ENCODE measurements at regions not wholly inside any gene's neighbourhood (a gene's known extent, or its start where the extent isn't known, plus 50 kb on each side); places are given as distances from the start of the nearest gene placed in this dataset.

DNA sequence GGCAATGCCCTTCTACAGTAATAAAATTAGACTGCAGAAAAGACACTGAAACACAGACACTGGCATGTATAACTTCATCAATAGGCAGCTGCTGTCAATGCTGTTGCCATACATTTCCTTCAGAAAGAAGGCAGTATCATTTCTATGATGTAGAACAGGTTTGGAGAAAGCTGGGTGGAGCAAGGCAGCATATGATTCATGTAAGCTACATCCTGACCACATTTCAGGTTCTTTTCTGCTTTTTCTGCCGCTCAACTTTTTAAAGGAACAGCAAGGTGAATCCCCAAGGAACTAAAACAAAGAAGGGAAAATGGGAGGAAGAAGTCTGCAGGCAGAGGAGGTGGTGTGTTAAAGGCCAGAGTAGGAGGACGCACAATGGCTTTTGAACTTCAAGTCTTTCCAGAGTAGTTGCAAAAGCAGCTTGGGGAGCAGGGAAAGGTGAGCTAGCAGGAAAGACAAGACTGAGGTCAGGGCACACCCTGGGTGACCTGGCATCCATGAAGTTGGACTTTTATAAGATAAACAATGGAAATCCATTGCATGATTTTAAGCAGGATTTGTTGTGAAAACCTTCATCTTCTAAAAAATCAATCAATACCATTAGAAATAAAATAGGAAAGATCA is 142.1 kb downstream of the MED10 start:
- no peak for DNase-seq (ENCODE audit: low read depth)

DNA sequence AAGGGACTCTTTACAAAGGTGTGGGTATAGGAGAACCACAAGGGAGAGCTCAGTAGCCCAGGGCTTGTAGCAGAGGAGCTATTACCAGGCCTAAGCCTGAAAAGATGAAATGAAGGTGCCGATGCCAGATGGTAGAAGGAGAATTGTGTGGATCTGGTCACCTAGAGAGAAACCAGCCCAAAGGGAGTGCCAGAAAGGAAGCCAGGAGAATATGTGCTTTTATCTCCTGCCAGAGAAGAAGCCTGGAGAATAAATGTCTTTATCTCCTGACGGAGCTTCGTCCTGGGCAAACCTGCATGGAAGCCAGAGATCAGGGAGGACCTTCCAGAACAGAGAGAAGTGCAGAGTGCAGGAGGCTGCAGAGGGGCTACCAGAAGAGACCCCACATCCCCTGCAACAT is 142.6 kb downstream of the MED10 start:
- no peak for DNase-seq (ENCODE audit: low read depth)

DNA sequence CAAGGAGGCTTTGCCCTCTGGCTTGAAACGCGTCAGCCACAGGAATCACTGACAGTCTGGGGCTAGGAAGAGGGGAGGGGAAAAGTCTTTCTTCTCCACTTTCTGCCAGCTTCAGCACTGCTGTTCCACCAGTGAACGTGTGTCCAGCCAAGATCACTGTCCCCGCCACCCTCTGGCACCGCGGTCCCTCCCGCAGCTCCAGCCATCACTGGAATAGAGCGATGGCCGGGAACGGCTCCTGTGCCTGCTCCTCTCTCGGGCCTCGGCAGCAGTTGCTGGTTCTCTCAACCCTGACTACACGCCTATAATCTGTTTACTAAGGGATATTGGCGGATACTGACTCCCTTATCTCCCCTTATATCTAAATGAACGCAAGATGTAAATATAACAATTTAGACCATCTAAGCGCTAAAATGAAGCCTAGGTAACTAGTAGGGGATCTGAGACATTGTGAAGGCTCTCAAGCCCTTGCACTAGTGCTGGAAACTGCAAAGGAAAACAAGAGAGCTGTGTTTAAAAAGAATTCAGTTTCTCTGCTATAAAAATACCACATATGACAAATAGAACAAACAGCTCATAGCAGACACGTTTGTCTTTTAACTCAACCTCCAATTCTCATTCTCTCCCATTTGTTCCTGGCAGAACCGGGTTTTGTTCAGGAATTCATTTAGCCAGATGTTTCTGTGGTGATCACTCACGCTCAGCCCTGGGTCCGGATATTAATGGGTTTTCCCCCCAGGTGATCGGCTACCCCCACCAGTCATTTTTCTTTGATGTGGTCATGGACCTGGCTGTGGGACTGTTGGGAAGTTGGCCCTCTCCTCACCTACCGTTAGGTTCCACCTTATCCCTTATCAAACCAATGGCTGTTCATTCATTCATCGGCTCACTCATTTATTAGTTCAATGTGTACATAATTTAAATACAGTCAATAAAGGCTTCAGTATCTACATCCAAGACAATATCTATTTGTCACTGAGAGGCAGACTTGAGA is 149.8 kb downstream of the MED10 start:
- DNase-seq (ENCODE audit: low read depth), result no peak

DNA sequence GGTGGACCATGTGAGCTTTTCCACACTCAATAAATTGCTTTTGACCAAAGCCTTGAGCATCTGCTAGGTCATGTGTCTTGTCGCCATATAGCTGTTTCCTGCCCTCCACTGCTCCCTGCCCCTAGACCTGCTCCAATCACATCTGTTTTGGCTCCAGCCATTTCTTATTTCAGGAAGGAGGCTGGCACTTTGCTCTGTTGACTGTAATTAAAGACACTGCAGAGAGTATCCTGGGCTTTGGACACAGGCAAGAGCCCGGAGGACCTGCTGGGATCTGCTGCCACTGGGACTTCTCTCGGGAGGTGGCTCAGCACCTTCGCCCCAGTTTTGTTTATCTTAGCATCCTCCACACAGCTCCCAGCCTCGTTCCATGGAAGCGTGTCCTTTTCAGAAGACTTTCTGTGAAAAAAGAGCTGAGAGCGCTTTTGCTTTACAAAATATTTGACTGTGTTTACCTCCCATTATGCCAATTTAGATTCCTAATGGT is 153.2 kb downstream of the MED10 start:
- DNase-seq (ENCODE audit: low read depth), result no peak

GRCh38 chr5:6224406-6224805 is 153.9 kb downstream of the MED10 start:
- no peak for DNase-seq (ENCODE audit: low read depth)

GRCh38 chr5:6222899-6223298 is 155.4 kb downstream of the MED10 start:
- DNase-seq (ENCODE audit: low read depth), result no peak

DNA sequence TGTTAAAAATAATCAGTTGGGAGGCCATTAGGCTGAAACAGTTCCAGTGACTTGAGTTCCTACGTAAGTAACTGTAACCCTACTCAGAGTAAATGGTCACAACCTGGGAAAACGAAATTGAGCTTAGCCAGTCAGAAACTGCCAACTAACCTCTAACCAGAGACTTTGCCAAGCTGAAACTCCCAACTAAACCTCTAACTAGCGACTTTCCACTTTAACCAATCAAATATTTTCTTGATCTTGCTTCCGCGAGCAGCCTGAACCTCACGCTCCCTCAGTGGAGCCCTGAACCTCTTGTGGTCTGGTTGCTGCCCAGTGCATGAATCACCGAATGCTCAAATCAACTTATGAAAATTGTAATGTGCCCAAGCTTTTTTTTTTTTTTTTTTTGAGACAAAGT is 156.2 kb downstream of the MED10 start:
- DNase-seq (ENCODE audit: low read depth), result peak; percentile 24

- no peak for DNase-seq (ENCODE audit: low read depth)
Measured at GRCh38 chr5:6221141-6221626, 157.2 kb downstream of the MED10 start.

DNA sequence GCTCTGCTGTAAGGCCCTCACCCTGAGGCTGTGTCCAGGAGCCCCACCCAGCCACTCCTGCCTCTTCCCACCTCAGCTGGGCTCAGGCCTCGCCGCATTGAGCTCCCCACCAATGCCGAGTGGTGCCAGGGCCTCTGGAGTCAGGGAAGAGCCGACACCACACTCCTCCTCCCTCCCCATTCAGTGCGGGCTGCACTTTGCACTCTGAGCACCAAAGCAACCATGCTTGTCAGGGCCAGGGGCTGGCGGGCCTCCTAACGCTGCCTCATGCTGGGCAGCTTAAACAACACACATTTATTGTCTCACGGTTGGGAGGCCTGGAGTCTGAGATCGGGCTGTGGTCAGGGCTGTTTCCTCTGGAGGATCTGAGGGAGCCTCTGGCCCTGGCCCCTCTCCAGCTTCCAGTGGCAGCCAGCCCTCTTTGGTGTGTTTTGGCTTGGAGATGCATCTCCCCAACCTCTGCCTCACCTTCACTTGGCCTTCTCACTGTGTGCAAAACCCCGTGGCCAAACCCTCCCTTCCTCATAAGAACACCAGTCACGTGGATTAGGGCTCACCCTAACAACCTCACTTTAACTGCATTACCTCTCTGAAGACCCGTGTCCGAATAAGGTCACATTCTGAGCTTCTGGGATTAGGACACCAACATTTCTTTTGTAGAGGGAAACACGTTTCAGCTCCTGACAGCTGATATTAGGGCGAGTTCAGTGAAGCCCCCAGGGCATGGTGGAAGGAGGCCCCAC is 157.8 kb downstream of the MED10 start:
- no peak for DNase-seq (ENCODE audit: low read depth)

DNA sequence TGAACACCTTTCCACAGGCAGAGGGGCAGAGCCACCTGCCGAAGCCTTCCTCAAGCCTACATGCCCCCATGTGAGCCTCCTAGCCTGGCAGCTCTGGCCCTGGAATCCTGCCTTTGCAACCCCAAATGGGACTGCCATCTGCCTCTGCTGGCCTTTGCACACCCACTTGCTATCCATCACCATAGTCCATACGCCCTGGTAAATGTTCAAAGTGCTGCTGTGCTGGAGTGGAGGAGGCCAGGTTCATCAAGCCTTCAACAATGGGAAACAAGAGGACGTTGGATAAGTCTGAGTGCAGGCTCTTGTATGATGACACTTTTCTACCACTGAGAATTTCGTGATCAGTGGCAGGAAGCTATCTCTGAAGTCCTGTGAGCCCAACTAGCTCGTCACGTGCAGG is 159.8 kb downstream of the MED10 start:
- DNase-seq (ENCODE audit: low read depth), result no peak

DNA sequence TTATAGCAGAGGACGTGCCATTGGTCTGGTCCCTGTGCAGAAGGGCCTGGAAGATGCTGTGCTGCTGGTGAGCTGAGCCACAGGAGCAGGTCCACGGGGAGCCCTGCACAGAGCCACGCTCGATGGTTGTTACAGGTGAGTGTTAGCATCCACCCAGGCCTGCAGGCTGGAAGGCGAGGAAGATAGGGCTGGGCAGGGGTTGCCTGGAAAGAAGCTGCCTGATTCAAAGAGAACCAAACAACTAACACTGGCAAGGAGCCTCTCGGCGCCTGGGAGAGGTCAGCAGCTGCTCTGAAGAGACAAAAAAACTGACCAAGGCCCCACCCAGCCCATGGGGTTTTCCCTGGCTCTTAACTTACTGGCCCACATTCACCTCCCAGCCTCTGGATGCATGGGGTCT is 160.2 kb downstream of the MED10 start:
- DNase-seq (ENCODE audit: low read depth), result no peak

- DNase-seq (ENCODE audit: low read depth), result no peak
Measured at GRCh38 chr5:6216471-6217075, 161.8 kb downstream of the MED10 start.

DNA sequence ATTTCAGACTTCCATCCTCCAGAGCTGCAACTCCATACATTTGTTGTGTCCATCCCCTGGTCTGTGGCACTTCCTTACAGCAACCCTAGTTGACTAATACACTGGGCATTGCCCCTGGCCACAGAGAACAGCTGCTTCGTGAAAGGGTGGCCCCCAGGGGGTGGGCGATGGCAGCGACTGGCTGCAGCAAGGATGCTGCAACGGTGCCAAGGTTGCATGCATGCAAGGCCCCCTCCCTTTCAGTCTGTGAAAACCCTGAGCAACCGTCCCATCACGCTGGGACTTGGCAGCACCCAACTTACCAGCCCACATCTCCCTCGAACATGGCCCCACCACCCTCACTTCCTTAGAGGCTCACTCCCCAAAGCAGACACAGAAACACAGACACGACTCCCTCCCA is 162.5 kb downstream of the MED10 start:
- DNase-seq (ENCODE audit: low read depth), result no peak

GRCh38 chr5:6212244-6212643 is 166.1 kb downstream of the MED10 start:
- DNase-seq (ENCODE audit: low read depth), result no peak

DNA sequence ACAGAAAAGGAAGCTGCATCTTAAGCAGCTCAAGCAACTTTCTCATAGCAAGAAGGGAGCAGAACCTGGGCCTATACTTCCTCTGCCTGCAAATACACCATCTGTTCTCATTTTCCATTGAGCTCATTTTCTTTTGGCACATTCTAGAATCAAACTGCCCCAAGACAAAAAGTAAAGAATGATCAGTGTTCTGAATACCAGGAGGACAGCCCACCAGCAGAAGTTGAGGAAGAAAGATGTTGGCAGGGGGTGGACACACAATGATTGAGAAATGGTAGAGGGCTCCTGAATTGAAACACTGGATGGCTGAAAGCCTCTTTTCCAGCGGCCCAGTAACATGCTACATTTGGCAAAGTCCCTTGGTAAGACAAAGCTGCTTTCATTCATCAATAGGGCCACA is 171.8 kb downstream of the MED10 start:
- no peak for DNase-seq (ENCODE audit: low read depth)

GRCh38 chr5:6202968-6203365 is 175.4 kb downstream of the MED10 start:
- no peak for DNase-seq (ENCODE audit: low read depth)

GRCh38 chr5:6202149-6202967 is 176.0 kb downstream of the MED10 start:
- no peak for DNase-seq (ENCODE audit: low read depth)

DNA sequence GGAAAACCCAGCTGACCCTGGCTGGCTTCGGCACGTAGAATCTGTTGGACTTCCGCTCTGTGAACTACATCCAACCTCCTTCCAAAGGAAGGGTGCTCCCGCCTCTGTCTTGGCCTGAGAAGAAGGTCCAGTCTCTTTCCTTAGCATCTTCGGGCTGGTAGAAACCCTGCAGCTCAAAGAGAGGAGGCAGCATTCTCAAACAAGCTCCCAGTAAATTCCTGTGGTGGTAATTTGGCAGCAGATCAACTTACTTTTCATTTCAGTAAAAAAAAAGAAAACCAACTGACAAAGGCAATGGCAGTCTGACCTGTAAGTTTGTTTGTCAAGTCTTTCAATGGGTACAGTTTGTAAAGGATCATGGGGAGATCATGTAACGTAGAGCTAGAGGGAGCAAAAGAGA is 176.7 kb downstream of the MED10 start:
- peak; percentile 22 for DNase-seq (ENCODE audit: low read depth)

DNA sequence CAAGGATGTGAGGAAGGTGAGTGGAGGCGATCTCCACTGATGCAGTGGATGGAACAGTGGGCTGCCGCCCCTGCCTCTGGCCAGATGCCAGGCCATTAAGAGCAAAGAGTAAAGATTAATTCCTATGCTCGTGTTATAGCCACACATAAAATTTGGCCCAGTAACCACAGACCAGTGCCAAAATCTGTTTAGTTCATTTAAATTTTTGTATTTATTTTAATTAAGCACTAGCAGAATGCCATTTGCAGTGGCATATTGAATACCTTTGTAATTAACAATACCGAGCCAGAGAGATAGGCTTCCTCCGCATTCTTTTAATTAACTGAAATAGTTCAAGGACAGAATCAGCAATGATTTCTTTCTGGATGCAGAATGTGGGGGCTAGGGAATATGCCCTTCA is 179.8 kb downstream of the MED10 start:
- DNase-seq (ENCODE audit: low read depth), result no peak

DNA sequence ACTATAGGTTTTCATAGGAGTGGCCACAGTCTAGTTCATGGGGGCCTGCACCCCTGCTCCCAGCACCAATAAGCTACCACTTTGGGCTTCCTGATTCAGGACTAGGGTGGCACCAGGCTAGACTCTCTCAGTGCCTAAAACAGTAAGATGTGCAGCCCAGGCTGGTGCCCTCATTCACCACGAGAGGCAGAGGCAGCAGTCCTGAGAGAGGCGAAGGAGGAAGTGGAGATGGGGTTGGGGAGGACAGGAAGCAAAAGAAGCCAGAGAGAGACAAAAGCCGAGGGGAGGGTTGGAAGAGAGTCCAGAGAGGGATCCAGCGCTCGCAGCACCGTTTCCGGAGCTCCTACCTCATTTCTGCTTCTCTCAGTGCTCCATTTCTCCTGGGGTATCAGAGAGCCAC is 180.9 kb downstream of the MED10 start:
- DNase-seq (ENCODE audit: low read depth), result no peak

DNA sequence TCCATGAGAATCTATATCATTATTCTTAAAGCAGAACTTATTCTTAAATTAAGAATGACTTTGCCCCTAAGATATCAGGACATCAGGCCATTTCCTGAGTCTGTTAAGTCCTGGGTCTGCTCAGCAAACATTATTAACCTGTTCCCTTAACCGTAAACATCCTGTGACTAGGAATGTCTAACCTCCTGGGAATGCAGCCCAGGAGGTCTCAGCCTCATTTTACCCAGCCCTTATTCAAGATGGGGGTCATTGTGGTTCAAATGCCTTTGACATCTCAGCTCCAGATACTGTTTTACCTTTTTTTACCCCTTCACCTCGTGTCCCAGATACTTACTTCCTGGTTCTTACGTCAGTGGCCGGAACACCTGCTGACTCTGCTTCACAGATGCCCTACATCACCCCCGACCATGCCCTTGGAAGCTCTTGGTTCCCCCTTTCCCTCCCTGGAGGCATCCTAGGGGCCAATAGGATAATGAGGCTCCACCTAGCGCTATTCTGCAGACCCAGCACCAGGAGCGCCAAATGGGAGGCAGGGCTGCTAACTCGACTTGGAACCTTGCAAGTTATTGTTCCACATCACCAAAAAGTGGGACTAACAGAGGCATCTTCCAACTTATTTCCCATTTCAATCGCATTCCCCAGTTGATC is 182.5 kb downstream of the MED10 start:
- DNase-seq (ENCODE audit: low read depth), result no peak
